Glomerular visceral epithelial cell (primary cell): ENCODE measurements at regions not wholly inside any gene's neighbourhood (a gene's known extent, or its start where the extent isn't known, plus 50 kb on each side); places are given as distances from the start of the nearest gene placed in this dataset.

Source experiments
- DNase-seq: peaks from one replicate; pipeline ENCODE4 v3.0.0-alpha.2; 2016; ENCODE audit errors: extremely low spot score

- no peak for DNase-seq
These were observed 1026.8 kb downstream of the CDH18 start for GRCh38 chr5:18961234-18961633.

GRCh38 chr5:18965893-18966292 is 1022.1 kb downstream of the CDH18 start:
- no peak for DNase-seq

- no peak for DNase-seq
These were observed 1020.4 kb downstream of the CDH18 start for GRCh38 chr5:18967637-18968036.

GRCh38 chr5:18968966-18969365 is 1019.0 kb downstream of the CDH18 start:
- no peak for DNase-seq

GRCh38 chr5:18970000-18970399 is 1018.0 kb downstream of the CDH18 start:
- DNase-seq: peak; percentile 7

- no peak for DNase-seq
These were observed 1015.8 kb downstream of the CDH18 start for GRCh38 chr5:18972177-18972576.

GRCh38 chr5:18975624-18976023 is 1012.4 kb downstream of the CDH18 start:
- no peak for DNase-seq

GRCh38 chr5:18977880-18978279 is 1010.1 kb downstream of the CDH18 start:
- no peak for DNase-seq

- no peak for DNase-seq
These were observed 1003.4 kb downstream of the CDH18 start for GRCh38 chr5:18984559-18985080.

GRCh38 chr5:18985171-18985758 is 1002.7 kb downstream of the CDH18 start:
- DNase-seq: no peak

GRCh38 chr5:18987101-18987500 is 1000.9 kb downstream of the CDH18 start:
- no peak for DNase-seq

GRCh38 chr5:18990852-18991251 is 997.1 kb downstream of the CDH18 start:
- DNase-seq: no peak

- no peak for DNase-seq
These were observed 995.7 kb downstream of the CDH18 start for GRCh38 chr5:18992264-18992663.

- DNase-seq: no peak
These were observed 988.5 kb downstream of the CDH18 start for GRCh38 chr5:18999478-18999877.

GRCh38 chr5:19001054-19001453 is 986.9 kb downstream of the CDH18 start:
- DNase-seq: no peak

GRCh38 chr5:19001539-19001938 is 986.5 kb downstream of the CDH18 start:
- DNase-seq: no peak

- no peak for DNase-seq
These were observed 985.9 kb downstream of the CDH18 start for GRCh38 chr5:19002111-19002510.

GRCh38 chr5:19018822-19019221 is 969.2 kb downstream of the CDH18 start:
- no peak for DNase-seq

GRCh38 chr5:19031491-19031890 is 956.5 kb downstream of the CDH18 start:
- DNase-seq: no peak

GRCh38 chr5:19035816-19036215 is 952.2 kb downstream of the CDH18 start:
- DNase-seq: no peak

- no peak for DNase-seq
These were observed 945.9 kb downstream of the CDH18 start for GRCh38 chr5:19042106-19042505.

- no peak for DNase-seq
These were observed 943.7 kb downstream of the CDH18 start for GRCh38 chr5:19044311-19044710.

GRCh38 chr5:19044931-19045695 is 942.9 kb downstream of the CDH18 start:
- no peak for DNase-seq
